K562 (cell line): ENCODE measurements at regions not wholly inside any gene's neighbourhood (a gene's known extent, or its start where the extent isn't known, plus 50 kb on each side); places are given as distances from the start of the nearest gene placed in this dataset.
"Not testable (repeated sequence)": the region's sequence is repeated elsewhere in the genome, so short reads cannot be mapped to it uniquely, and the experiment has no call there.

Experiments
- BHLHE40 ChIP-seq: IDR thresholded peaks from 2 replicates; pipeline ENCODE4 v1.6.1; 2011; ENCODE audit warnings: low read length, improper control_type of control experiment
- CTCF ChIP-seq, 3 experiments: IDR thresholded peaks in 2 of 3; conservative IDR thresholded peaks in 1 of 3; 2 replicates each; pipeline ENCODE4 v1.5.1; 2011 to 2012; ENCODE audit warnings: low read length in 3 of 3, mild to moderate bottlenecking in 3 of 3, control low read depth in 2 of 3, improper control_type of control experiment in 1 of 3, inconsistent platforms in 1 of 3, low read depth in 1 of 3, mixed read lengths in 1 of 3, moderate library complexity in 1 of 3; ENCODE audit not compliant: insufficient read depth in 2 of 3
- FOXA1 ChIP-seq: fragments of 450-650 bp; IDR thresholded peaks from 2 replicates; pipeline ENCODE4 v1.6.1; 2016; ENCODE audit warnings: mild to moderate bottlenecking, borderline replicate concordance
- KLF1 ChIP-seq: fragments of 450-650 bp; IDR thresholded peaks from 2 replicates; pipeline ENCODE4 v1.6.1; 2016; ENCODE audit warnings: missing genetic modification characterization, missing compliant biosample characterization
- MAFF ChIP-seq: IDR thresholded peaks from 2 replicates; pipeline ENCODE4 v1.6.1; 2012; ENCODE audit warnings: low read length, improper control_type of control experiment
- MEF2A ChIP-seq: IDR thresholded peaks from 2 replicates; pipeline ENCODE4 v1.6.1; 2011; ENCODE audit warnings: low read depth, mild to moderate bottlenecking, low read length, moderate library complexity; ENCODE audit not compliant: control insufficient read depth
- NFYB ChIP-seq: IDR thresholded peaks from 2 replicates; pipeline ENCODE4 v1.6.1; 2011; ENCODE audit warnings: mild to moderate bottlenecking, moderate library complexity; ENCODE audit not compliant: insufficient read length; ENCODE audit errors: extremely low read depth
- NONO ChIP-seq, 2 experiments: fragments of 200-400 bp in 1 of 2; fragments of 450-650 bp in 1 of 2; formaldehyde crosslinking in 1 of 2; IDR thresholded peaks; 2 replicates each; pipeline ENCODE4 v1.6.1; 2017; ENCODE audit warnings: low read depth in 2 of 2, mild to moderate bottlenecking in 2 of 2, moderate library complexity in 2 of 2, low read length in 1 of 2
- RFX5 ChIP-seq: IDR thresholded peaks from 2 replicates; pipeline ENCODE4 v1.6.1; 2011; ENCODE audit warnings: low read depth, mild to moderate bottlenecking, improper control_type of control experiment, low read length
- YY1 ChIP-seq, 3 experiments: IDR thresholded peaks; 2 replicates each; pipeline ENCODE4 v1.6.1; 2011; ENCODE audit warnings: low read length in 2 of 3, mild to moderate bottlenecking in 2 of 3, moderate library complexity in 2 of 3, borderline replicate concordance in 1 of 3, control low read depth in 1 of 3, low read depth in 1 of 3; ENCODE audit not compliant: insufficient read depth in 3 of 3, insufficient replicate concordance in 2 of 3, control insufficient read depth in 1 of 3, insufficient read length in 1 of 3; ENCODE audit errors: extremely low read depth in 1 of 3
- ZNF830 ChIP-seq: fragments of 250-450 bp; sonication (Bioruptor Pico); IDR thresholded peaks from 2 replicates; pipeline ENCODE4 v1.5.0; 2021; ENCODE audit warnings: mild to moderate bottlenecking
- ZSCAN32 ChIP-seq: fragments of 450-650 bp; formaldehyde crosslinking; IDR thresholded peaks from 2 replicates; pipeline ENCODE4 v1.4.0; 2020; ENCODE audit warnings: mild to moderate bottlenecking, moderate library complexity
- TF ChIP-seq, protein P1 (sequence below): fragments of 450-650 bp; IDR thresholded peaks from 2 replicates; pipeline ENCODE4 v1.6.1; 2018; ENCODE audit not compliant: partially characterized antibody
- TF ChIP-seq, protein P2 (sequence below): fragments of 450-650 bp; conservative IDR thresholded peaks from 2 replicates; pipeline ENCODE4 v1.6.1; 2016; ENCODE audit warnings: missing genetic modification characterization, low read depth, mild to moderate bottlenecking, control low read depth, missing compliant biosample characterization

- TF ChIP-seq ZNF830 (CRISPR knock-in tag); NONO (IDR thresholded peaks at IDR 0.05; ENCODE audit: low read depth in 2 of 2, low read length in 1 of 2); FOXA1; BHLHE40; YY1 (IDR thresholded peaks at IDR 0.05; ENCODE audit: borderline replicate concordance in 1 of 3, control insufficient read depth in 1 of 3, extremely low read depth in 1 of 3, insufficient read depth in 3 of 3, insufficient read length in 1 of 3, insufficient replicate concordance in 2 of 3, low read depth in 1 of 3, low read length in 2 of 3); RFX5; MAFF; CTCF (IDR thresholded peaks at IDR 0.05 in 2 of 3, conservative IDR thresholded peaks at IDR 0.05 in 1 of 3; ENCODE audit: insufficient read depth in 2 of 3, low read depth in 1 of 3, low read length in 3 of 3); KLF1; MEF2A; NFYB; ZSCAN32 (CRISPR knock-in tag): not testable (repeated sequence)
- TF ChIP-seq, protein P1, sequence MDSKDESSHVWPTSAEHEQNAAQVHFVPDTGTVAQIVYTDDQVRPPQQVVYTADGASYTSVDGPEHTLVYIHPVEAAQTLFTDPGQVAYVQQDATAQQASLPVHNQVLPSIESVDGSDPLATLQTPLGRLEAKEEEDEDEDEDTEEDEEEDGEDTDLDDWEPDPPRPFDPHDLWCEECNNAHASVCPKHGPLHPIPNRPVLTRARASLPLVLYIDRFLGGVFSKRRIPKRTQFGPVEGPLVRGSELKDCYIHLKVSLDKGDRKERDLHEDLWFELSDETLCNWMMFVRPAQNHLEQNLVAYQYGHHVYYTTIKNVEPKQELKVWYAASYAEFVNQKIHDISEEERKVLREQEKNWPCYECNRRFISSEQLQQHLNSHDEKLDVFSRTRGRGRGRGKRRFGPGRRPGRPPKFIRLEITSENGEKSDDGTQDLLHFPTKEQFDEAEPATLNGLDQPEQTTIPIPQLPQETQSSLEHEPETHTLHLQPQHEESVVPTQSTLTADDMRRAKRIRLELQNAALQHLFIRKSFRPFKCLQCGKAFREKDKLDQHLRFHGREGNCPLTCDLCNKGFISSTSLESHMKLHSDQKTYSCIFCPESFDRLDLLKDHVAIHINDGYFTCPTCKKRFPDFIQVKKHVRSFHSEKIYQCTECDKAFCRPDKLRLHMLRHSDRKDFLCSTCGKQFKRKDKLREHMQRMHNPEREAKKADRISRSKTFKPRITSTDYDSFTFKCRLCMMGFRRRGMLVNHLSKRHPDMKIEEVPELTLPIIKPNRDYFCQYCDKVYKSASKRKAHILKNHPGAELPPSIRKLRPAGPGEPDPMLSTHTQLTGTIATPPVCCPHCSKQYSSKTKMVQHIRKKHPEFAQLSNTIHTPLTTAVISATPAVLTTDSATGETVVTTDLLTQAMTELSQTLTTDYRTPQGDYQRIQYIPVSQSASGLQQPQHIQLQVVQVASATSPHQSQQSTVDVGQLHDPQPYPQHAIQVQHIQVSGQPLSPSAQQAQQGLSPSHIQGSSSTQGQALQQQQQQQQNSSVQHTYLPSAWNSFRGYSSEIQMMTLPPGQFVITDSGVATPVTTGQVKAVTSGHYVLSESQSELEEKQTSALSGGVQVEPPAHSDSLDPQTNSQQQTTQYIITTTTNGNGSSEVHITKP, result not testable (repeated sequence)
- TF ChIP-seq, protein P2, sequence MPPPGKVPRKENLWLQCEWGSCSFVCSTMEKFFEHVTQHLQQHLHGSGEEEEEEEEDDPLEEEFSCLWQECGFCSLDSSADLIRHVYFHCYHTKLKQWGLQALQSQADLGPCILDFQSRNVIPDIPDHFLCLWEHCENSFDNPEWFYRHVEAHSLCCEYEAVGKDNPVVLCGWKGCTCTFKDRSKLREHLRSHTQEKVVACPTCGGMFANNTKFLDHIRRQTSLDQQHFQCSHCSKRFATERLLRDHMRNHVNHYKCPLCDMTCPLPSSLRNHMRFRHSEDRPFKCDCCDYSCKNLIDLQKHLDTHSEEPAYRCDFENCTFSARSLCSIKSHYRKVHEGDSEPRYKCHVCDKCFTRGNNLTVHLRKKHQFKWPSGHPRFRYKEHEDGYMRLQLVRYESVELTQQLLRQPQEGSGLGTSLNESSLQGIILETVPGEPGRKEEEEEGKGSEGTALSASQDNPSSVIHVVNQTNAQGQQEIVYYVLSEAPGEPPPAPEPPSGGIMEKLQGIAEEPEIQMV (tag), result not testable (repeated sequence)
Observed at GRCh38 chr13:61266896-61267295, 148.8 kb downstream of the PCDH20 start.
